Mononuclear cell (primary cell): ENCODE measurements at regions not wholly inside any gene's neighbourhood (a gene's known extent, or its start where the extent isn't known, plus 50 kb on each side); places are given as distances from the start of the nearest gene placed in this dataset.

Experiments
- H3K27me3 ChIP-seq: 2 replicates; pipeline ENCODE4 v1.6.0; 2011; ENCODE audit warnings: low read length, control low read depth; ENCODE audit not compliant: insufficient read depth
- H3K4me1 ChIP-seq: 2 replicates; pipeline ENCODE4 v1.5.1; 2011; ENCODE audit warnings: mild to moderate bottlenecking, low read length, control low read depth; ENCODE audit not compliant: insufficient read depth
- H3K4me3 ChIP-seq: 2 replicates; pipeline ENCODE4 v1.5.1; 2011; ENCODE audit warnings: mild to moderate bottlenecking, low read length, moderate library complexity
- H3K9me3 ChIP-seq: 2 replicates; pipeline ENCODE4 v1.5.1; 2011; ENCODE audit warnings: low read depth, mild to moderate bottlenecking, control low read depth, low read length

DNA sequence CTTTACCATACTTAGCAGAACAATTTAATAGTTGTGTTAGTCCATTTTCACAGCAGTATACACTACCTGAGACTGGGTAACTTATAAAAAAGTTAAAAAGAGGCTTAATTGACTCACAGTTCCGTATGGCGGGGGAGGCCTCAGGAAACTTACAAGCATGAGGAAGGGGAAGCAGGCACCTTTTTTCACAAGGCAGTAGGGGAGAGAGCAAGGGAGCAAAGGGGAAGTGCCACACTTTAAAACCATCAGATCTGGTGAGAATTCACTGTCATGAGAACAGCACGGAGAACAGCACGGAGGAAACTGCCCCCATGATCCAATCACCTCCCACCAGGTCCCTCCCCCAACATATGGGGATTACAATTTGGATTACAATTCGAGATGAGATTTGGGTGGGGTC, 269.9 kb downstream of the MTRR start:
- H3K4me3 ChIP-seq, result no peak overlapping the region
- H3K9me3 ChIP-seq, result no peaks in the 10 kb centered on the region
- no peaks in the 10 kb centered on the region for H3K4me1 ChIP-seq
- no peaks in the 10 kb centered on the region for H3K27me3 ChIP-seq

- Histone ChIP-seq H3K4me3 (no peak overlapping the region), H3K27me3 (no peaks in the 10 kb centered on the region), H3K9me3 (no peaks in the 10 kb centered on the region), H3K4me1 (no peaks in the 10 kb centered on the region)
Measured at GRCh38 chr5:8150791-8151190, 281.8 kb downstream of the MTRR start.

DNA sequence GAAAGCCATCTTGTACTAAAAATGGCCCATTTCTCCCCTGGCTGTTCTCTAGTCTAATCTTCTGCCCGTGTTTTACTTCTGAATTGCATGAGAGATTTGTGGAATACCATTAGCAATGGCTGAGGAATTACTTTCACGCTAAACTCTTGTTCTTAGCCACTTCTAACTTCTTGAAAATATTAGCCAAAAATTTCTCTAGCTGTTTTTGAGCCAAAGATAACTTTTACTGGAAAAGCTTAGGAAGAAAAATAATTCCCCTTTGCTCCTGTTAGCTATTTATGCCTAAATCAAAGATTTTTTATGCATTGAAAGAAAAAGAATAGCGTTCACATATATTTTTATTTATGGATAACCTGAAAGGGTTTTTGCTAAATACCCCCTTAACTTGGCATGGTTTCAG, 287.8 kb downstream of the MTRR start:
- no peaks in the 10 kb centered on the region for H3K27me3 ChIP-seq
- no peak overlapping the region for H3K4me3 ChIP-seq
- no peaks in the 10 kb centered on the region for H3K4me1 ChIP-seq
- no peaks in the 10 kb centered on the region for H3K9me3 ChIP-seq

- Histone ChIP-seq H3K9me3 (no peaks in the 10 kb centered on the region), H3K4me1 (no peaks in the 10 kb centered on the region), H3K4me3 (no peak overlapping the region), H3K27me3 (no peaks in the 10 kb centered on the region)
Measured at GRCh38 chr5:8157320-8157822, 288.4 kb downstream of the MTRR start.

- H3K4me3 ChIP-seq, result no peak overlapping the region
Measured at GRCh38 chr5:8176101-8176693, 307.2 kb downstream of the MTRR start.

GRCh38 chr5:8184455-8185063, 315.6 kb downstream of the MTRR start:
- Histone ChIP-seq H3K27me3 (no peaks in the 10 kb centered on the region), H3K4me3 (no peak overlapping the region), H3K4me1 (no peaks in the 10 kb centered on the region), H3K9me3 (no peaks in the 10 kb centered on the region)

More at GRCh38 chr5:8176101-8176693, 307.2 kb downstream of the MTRR start:
- Histone ChIP-seq H3K27me3 (no peaks in the 10 kb centered on the region), H3K4me1 (no peaks in the 10 kb centered on the region), H3K9me3 (no peaks in the 10 kb centered on the region)

DNA sequence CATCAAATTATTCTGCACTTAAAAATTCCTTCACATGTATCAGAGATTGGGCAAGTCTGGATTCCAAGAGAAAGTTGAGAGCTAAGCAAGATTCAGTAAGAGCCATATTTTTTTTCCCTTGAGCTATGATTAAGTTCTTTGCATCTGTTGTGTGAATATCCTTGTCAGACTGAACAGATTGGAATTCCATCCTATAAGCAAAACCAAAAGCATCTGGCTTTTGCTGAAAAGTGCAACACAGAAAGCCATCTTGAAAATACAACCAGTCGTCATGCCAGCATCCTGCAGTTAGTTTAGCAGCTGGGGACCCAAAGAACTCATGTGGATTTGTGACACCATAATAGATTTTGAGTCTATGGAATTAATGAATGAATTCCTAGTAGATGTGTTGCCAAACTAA, 316.9 kb downstream of the MTRR start:
- H3K4me3 ChIP-seq, result no peak overlapping the region
- no peaks in the 10 kb centered on the region for H3K9me3 ChIP-seq
- no peaks in the 10 kb centered on the region for H3K27me3 ChIP-seq
- no peaks in the 10 kb centered on the region for H3K4me1 ChIP-seq

GRCh38 chr5:8188874-8189565, 320.1 kb downstream of the MTRR start:
- no peak overlapping the region for H3K4me3 ChIP-seq
- H3K9me3 ChIP-seq, result no peaks in the 10 kb centered on the region
- no peaks in the 10 kb centered on the region for H3K27me3 ChIP-seq
- H3K4me1 ChIP-seq, result no peaks in the 10 kb centered on the region

- Histone ChIP-seq H3K4me1 (no peaks in the 10 kb centered on the region), H3K9me3 (no peaks in the 10 kb centered on the region), H3K4me3 (no peak overlapping the region), H3K27me3 (no peaks in the 10 kb centered on the region)
Measured at GRCh38 chr5:8192840-8193239, 323.9 kb downstream of the MTRR start.

DNA sequence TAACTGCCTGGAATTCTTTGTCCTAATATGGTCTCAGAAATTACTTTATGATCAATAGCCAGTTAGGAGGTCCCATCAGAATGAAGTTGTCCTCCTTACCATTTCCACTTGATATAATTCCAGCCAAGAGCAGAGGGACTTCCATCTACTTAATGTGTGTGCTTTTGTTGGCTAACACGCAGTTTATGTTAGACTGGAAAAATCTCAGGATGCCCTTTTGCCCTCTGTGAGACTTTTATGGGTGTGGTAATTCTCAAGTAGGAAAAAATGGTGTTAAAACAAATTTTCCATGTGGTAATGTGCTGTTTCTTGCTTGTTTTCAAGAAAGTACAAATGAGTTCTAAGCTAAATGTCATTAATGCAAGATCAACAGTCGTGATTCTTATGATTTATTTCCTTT, 327.1 kb downstream of the MTRR start:
- H3K9me3 ChIP-seq, result no peaks in the 10 kb centered on the region
- no peaks in the 10 kb centered on the region for H3K27me3 ChIP-seq
- H3K4me1 ChIP-seq, result no peaks in the 10 kb centered on the region
- no peak overlapping the region for H3K4me3 ChIP-seq

DNA sequence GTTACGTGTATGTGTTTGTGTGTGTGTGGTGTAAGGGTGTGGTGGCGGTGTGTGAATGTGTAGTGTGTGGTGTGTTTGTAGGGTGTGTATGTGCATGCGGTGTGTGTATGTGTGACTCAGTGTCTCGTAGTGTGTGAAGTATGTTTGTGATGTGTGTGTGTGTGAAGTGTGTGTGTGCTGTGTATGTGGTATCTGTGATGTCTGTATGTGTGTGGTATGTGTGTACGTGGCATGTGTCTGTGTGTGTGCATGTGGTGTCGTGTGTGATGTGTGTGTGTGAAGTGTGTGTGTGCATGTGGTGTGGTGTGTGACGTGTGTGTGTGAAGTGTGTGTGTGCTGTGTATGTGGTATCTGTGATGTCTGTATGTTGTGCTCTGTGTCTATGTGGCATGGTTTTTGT, 339.4 kb downstream of the MTRR start:
- H3K9me3 ChIP-seq, result no peaks in the 10 kb centered on the region
- H3K27me3 ChIP-seq, result no peaks in the 10 kb centered on the region
- no peaks in the 10 kb centered on the region for H3K4me1 ChIP-seq
- H3K4me3 ChIP-seq, result no peak overlapping the region

GRCh38 chr5:8209500-8209899, 340.6 kb downstream of the MTRR start:
- no peaks in the 10 kb centered on the region for H3K4me1 ChIP-seq
- no peaks in the 10 kb centered on the region for H3K27me3 ChIP-seq
- no peak overlapping the region for H3K4me3 ChIP-seq
- no peaks in the 10 kb centered on the region for H3K9me3 ChIP-seq

GRCh38 chr5:8213701-8214240, 344.8 kb downstream of the MTRR start:
- Histone ChIP-seq H3K4me3 (no peak overlapping the region), H3K27me3 (no peaks in the 10 kb centered on the region), H3K9me3 (no peaks in the 10 kb centered on the region), H3K4me1 (no peaks in the 10 kb centered on the region)

DNA sequence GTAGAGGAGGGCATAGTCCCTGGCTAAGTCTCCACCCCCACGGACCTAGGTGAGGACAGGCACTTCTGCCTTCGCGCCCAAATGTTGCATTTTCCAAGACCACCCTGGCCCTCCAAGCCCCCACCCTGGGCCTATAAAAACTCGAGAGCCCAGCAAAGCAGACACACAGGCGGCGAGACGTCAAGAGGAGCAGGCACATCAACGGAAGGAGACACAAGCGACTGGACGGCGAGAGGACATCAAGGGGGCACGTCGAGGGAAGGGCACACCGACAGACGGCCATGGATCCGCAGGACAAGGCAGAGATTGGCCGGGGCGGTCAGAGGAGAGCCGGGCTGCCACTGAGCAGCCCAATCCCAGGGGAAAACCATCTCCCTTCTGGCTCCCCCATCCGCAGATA, 348.0 kb downstream of the MTRR start:
- no peaks in the 10 kb centered on the region for H3K27me3 ChIP-seq
- H3K4me1 ChIP-seq, result no peaks in the 10 kb centered on the region
- H3K9me3 ChIP-seq, result no peaks in the 10 kb centered on the region
- no peak overlapping the region for H3K4me3 ChIP-seq

DNA sequence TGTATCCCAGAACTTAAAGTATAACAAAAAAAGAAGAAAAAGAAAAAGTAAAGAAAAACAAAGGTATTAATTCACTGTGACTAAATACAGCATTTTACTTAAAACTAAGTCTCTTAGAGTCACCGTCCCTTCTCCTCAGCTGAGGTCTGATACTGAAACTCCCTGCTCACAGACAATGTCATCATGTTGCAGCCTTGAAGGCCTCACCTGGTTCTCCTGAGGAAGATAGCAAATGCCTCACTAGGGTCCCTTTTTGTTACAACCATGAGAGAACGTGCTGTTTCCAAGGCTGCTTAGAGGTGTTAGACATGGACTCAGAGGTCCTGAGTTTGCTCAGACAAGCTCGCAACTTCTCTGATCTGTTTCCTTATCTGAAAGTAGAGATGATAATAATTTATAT, 357.2 kb downstream of the MTRR start:
- Histone ChIP-seq H3K9me3 (no peaks in the 10 kb centered on the region), H3K4me3 (no peak overlapping the region), H3K4me1 (no peaks in the 10 kb centered on the region), H3K27me3 (no peaks in the 10 kb centered on the region)
